Panc1 (cell line): ENCODE measurements at regions not wholly inside any gene's neighbourhood (a gene's known extent, or its start where the extent isn't known, plus 50 kb on each side); places are given as distances from the start of the nearest gene placed in this dataset.

ENCODE experiments used
- POLR2AphosphoS5 ChIP-seq: IDR thresholded peaks from 2 replicates; pipeline ENCODE4 v1.6.1; 2012; ENCODE audit warnings: mild to moderate bottlenecking, low read depth, low read length, moderate library complexity
- TF ChIP-seq, protein P1 (sequence below): fragments of 450-650 bp; IDR thresholded peaks from 2 replicates; pipeline ENCODE4 v1.5.1; 2017; ENCODE audit warnings: mild to moderate bottlenecking

DNA sequence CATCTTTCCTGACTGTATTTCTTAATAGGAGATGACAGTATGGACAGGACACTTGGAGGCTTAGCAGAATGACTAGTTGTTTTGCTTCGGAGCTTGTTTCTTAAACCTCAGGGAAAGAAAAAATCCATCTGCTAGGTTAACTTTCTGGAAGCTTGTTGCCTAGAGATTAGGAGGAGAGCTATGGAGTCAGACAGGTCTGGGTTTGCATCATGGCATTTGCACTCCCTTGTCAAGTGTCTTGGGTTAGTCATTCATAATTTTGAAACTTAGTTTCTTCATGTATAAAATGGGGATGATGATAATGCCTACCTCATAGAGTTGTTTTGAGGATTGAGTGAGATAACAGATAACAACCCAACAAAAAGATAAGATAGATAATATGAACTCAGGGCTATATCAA is 231.5 kb downstream of the STK31 start:
- TF ChIP-seq, protein P1, sequence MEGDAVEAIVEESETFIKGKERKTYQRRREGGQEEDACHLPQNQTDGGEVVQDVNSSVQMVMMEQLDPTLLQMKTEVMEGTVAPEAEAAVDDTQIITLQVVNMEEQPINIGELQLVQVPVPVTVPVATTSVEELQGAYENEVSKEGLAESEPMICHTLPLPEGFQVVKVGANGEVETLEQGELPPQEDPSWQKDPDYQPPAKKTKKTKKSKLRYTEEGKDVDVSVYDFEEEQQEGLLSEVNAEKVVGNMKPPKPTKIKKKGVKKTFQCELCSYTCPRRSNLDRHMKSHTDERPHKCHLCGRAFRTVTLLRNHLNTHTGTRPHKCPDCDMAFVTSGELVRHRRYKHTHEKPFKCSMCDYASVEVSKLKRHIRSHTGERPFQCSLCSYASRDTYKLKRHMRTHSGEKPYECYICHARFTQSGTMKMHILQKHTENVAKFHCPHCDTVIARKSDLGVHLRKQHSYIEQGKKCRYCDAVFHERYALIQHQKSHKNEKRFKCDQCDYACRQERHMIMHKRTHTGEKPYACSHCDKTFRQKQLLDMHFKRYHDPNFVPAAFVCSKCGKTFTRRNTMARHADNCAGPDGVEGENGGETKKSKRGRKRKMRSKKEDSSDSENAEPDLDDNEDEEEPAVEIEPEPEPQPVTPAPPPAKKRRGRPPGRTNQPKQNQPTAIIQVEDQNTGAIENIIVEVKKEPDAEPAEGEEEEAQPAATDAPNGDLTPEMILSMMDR = no peak
- TF ChIP-seq POLR2AphosphoS5 = no peak
